ENCODE measurements at regions not wholly inside any gene's neighbourhood (a gene's known extent, or its start where the extent isn't known, plus 50 kb on each side); places are given as distances from the start of the nearest gene placed in this dataset.

- no peak for TF ChIP-seq CTCF (IDR thresholded peaks at IDR 0.05)
- TF ChIP-seq POLR2A (IDR thresholded peaks at IDR 0.05; ENCODE audit: low read depth), result no peak
These were observed 99.6 kb upstream of the RGS1 start for GRCh38 chr1:192475970-192476369.
